GM18505 (cell line): ENCODE measurements at regions not wholly inside any gene's neighbourhood (a gene's known extent, or its start where the extent isn't known, plus 50 kb on each side); places are given as distances from the start of the nearest gene placed in this dataset.
"Not testable (repeated sequence)": the region's sequence is repeated elsewhere in the genome, so short reads cannot be mapped to it uniquely, and the experiment has no call there.

Experiments used
- ATAC-seq: cut with Tn5 transposase; IDR thresholded peaks from one replicate; pipeline ENCODE4 v1.9.1; 2021; ENCODE audit not compliant: unreplicated experiment
- POLR2A ChIP-seq: IDR thresholded peaks from 4 replicates; pipeline ENCODE4 v1.6.1; 2011; ENCODE audit warnings: borderline replicate concordance; ENCODE audit not compliant: insufficient read depth, insufficient read length; ENCODE audit errors: extremely low read depth

DNA sequence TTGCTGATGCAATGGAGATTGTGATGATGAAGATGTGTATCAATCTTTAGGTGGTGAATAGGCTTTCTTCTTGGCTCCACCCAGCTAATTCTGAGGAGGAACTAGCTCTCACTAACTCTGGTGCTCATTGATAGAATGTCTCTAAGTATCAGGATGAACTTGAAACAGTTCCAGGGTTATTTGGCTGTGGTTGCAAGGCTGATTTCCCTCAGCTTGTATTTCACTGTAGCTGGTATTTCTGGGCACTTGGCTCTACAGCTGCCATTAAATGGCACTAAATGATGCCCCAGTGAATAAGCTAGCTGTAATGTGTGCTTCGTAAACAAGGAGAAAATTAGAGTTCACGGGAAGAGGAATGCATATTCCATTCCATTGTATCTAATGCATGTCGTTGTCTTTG lies 241.2 kb downstream of the RPIA start:
- ATAC-seq: no peak
- TF ChIP-seq POLR2A: no peak

DNA sequence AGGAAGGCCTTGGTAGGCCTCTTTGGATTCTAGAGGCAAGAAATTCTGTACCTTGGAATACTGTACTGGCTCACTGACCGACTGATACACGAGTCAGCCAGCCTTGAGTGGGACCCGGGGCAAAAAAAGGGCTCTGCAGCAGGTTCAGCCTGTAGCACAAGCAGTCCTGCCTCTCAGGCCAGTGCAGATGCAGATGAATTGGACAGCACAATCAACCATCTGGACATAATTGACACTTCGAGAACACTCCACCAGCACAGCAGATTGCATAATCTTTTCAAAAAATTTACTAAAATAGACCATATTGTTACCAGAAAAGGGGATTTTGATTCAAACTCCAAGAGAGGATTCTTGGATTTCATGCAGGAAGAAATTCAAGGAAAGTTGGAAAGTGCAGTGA lies 241.6 kb downstream of the RPIA start:
- TF ChIP-seq POLR2A: no peak
- ATAC-seq: no peak

DNA sequence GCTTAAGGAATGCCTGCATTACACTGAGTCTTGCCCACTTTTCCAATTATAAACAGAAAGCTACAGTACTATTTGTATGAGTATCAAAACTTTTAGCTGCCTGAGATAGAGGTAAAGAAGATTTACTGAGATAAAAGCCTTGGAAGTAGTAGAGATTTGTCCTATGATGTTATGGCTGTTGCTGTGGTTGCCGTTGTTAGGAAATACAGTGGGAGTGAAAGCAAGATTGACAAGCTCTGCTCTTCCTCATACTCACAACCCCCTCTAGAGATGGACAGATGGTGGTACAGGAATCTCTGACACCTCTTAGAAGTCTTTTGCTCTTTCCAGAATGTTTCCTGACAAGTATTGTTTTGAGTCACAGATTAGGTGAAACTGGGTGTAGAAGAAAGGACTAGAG lies 242.5 kb downstream of the RPIA start:
- TF ChIP-seq POLR2A: no peak
- ATAC-seq: no peak

DNA sequence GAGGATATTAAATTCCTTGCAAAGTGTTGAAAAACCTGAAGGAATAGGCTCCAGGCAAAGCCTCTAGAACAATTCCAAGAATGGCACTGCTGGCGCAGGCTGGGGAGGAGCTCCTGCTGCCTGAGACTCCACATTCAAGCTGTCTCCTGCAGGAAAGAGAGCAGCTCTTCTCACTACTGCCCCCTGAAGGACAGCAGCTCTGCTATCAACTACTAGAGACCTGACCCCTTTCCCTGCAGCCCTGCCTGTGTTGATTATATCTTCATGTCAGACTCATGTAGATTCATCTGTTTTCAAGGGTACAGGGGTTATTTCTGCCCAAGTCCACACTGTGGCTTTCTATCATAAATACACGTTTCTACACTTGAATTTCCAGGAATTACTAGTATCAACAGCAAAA lies 249.7 kb downstream of the RPIA start:
- not testable (repeated sequence) for ATAC-seq

DNA sequence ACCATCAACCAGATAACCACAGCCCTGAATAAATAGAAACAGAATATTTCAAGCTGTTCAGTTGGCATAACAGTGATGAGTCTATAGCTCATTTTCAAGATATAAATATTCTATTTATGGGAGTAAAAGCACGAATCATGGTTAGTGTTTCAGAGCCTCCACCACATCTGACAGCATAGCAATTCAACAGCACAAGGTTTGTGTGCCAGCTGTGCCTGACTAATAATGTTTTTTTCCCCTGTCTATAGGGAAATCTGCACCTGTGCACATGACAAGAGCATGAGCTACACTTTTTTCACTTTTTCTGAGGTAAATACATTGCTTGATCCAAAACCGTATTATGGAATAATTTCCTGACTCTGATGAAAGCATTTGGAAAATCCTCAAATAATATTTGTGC lies 251.3 kb downstream of the RPIA start:
- no peak for ATAC-seq
- no peak for TF ChIP-seq POLR2A

DNA sequence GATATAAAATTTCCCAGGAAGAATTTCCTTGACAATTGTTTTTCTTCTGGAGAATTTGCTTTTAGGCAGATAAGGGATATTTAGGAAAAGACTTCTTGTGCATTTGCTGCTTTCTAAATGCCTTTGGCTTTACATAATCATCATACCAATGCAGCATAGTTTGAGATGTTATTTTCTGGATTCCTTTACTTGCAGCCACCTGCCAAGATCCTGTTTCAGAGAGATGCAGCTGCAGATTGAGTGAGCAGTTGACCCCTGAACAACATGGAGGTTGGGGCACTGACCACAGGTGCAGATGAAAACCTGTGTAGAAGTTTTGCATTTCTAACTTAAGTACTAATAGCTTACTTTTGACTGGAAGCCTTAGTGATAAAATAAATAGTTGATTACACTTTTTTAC lies 257.9 kb downstream of the RPIA start:
- ATAC-seq: no peak
- TF ChIP-seq POLR2A: no peak

DNA sequence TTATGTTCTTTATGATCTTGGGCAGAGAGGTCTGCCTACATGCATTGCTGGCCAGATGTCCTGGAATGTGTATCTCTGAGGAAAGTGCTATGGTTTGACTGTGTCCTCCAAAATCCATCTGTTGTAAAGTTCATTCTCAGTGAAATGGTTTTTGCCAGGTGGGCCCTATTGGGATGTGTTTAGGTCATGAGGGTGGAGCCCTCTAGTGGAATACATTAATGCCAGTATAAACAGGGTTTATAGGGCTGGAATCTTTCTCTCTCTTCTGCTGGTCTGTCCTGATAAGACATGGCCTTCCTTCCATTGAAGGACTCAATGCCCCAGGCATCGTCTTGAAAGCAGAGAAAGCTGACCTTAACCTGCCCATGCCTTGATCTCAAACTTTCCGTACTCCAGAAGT lies 258.5 kb downstream of the RPIA start:
- no peak for ATAC-seq
- TF ChIP-seq POLR2A: no peak

DNA sequence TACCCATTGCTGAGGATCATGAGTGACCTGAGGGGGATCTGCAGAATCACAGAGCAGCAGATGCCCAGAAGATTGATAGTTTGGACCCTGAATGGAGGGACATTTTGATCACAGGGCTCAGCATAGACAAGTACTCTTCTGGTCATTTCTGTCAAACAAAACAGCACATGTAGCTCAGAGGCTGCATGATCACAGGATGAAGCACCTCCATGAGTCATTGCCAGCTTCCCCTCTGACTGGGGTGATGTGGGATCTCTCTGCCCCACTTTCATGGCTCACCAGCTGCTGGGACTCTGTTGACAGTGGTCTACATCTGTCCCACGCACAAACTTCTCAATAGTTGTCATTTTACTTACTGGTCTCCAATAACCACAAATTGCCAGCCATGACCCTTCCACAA lies 264.1 kb downstream of the RPIA start:
- ATAC-seq: no peak
- TF ChIP-seq POLR2A: no peak

DNA sequence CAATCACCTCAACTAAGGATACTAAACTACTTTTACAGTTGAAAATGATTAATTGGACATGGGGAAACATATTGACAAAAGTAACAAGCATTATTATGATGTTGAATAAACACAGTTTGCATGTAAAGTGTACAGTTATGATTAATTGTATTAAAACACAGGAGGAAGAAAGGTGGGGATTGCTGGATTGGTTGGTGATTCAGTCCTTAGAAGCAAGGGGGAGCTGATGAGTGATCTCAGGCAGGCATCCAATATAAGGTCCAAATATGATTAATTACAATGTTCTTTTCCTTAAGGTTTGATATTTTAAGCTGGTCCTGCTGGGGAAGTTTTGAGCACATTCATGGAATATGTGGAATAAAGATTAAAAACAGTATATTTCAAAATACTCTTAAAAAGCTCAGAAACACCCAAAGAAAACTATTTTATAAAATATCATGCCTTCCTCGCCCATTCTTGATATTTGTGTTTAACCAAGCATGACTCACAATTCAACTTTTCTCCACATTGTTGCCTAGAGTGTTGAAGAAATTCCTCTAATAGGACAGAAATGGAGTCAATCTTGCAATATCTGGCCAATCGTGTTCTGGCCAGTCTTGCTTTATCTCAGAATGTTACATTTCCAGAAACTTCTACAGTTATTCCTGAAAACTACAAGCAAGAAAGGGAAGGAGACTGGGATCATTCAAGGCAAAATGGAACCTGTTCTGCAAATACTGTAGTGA lies 268.2 kb downstream of the RPIA start:
- no peak for TF ChIP-seq POLR2A
- no peak for ATAC-seq

DNA sequence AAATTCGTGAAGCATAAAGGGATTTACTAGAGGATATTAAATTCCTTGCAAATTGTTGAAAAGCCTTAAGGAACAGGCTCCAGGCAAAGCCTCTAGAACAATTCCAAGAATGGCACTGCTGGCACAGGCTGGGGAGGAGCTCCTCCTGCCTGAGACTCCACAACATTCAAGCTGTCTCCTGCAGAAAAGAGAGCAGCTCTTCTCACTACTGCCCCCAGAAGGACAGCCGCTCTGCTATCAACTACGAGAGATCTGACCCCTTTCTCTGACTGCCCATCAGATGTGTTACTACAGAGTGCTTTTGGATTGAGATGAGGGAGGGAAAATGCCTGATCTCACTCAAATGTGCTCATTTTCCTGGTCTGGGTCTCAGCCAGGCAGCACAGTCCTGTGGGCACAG lies 269.9 kb downstream of the RPIA start:
- ATAC-seq: not testable (repeated sequence)

DNA sequence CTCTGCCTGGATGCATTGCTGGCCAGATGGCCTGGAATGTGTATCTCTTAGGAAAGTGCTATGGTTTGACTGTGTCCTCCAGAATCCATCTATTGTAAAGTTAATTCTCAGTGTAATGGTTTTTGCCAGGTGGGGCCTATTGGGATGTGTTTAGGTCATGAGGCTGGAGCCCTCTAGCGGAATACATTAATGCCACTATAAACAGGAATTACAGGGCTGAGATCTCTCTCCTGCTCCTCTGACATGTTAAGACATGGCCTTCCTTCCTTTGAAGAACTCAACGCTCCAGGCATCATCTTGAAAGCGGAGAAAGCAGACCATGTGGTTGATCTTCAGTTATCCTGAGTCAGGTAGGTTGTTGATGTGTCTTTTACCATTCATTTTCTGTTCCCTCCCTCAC lies 276.4 kb downstream of the RPIA start:
- TF ChIP-seq POLR2A: no peak
- ATAC-seq: no peak

DNA sequence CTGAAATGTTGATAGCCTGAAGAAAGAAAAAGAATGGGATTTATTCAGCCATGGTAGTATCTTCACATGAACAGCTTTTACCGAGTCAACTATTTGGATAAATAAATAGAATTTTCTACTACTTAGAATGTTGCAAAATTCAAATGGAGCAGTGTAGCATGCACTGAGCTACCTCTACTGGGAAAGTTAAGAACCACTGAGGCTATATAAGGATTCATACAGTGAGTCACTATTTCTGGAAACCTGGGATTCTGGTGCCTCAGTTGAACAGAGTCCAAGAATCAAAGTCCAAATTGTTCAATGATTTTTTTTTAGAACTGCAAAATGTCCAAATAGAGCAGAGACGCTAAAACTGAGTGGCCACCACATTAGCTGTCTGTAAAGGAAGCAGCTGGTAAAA lies 286.5 kb downstream of the RPIA start:
- not testable (repeated sequence) for ATAC-seq

DNA sequence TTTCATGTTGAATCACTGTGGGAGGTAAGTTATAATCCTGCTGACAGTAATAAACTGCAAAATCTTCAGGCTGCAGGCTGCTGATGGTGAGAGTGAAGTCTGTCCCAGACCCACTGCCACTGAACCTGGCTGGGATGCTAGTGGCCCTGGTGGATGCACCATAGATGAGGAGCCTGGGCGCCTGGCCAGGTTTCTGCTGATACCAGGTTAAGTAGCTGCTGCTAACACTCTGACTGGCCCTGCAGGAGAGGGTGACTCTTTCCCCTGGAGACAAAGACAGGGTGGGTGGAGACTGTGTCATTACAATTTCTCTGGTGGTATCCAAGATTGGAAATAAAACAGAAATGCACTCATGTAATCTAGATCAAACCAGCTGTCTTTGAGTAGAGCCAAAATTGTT lies 287.0 kb downstream of the RPIA start:
- not testable (repeated sequence) for ATAC-seq

DNA sequence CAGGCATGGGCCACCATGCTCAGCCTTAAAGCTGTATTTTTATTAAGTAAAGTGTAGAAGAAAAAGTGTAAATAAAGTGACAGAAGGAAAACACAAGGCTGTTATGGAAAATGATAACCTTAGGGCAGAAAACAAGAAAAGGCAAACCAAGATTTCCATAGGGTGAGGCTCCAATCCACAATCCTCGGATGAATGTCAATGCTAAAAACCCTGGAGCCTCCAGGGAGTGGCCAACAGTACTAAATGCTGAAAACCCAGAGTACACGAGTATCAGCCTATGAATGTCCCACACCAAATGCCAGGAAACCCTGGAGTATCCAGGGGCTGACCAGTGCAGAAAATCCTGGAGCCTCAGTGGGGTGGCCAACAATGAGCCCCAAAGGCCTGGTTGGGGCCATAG lies 292.6 kb downstream of the RPIA start:
- not testable (repeated sequence) for ATAC-seq

DNA sequence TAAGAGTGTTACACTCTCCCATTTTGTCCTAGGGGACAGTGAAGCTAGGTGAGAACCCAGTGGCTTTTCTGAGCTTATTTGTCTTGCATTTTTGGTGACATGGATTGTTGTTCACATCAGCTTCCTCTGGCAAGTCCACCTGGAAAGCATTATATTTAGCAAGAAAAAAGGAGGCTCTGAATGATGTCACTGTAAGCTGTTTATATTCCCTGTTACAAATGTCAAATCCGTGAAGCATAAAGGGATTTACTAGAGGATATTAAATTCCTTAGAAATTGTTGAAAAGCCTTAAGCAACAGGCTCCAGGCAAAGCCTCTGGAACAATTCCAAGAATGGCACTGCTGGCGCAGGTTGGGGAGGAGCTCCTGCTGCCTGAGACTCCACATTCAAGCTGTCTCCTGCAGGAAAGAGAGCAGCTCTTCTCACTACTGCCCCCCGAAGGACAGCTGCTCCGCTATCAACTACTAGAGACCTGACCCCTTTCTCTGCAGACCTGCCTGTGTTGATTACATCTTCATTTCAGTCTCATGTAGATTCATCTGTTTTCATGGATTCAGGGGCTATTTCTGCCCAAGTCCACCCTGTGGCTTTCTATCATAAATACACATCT lies 295.4 kb downstream of the RPIA start:
- not testable (repeated sequence) for ATAC-seq

DNA sequence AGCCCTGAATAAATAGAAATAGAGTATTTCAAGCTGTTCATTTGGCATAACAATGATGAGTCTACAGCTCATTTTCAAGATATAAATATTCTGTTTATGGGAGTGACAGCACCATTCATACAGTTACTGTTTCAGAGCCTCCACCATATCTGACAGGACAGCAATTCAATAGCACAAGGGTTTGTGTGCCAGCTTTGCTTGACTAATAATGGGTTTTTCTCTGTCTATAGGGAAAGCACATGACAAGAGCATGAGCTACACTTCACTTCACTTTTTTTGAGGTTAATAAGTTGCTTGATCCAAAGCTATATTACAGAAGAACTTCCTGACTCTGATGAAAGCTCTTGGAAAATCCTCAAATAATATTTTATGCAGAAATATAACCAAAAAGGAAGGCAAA lies 297.1 kb downstream of the RPIA start:
- ATAC-seq: not testable (repeated sequence)

DNA sequence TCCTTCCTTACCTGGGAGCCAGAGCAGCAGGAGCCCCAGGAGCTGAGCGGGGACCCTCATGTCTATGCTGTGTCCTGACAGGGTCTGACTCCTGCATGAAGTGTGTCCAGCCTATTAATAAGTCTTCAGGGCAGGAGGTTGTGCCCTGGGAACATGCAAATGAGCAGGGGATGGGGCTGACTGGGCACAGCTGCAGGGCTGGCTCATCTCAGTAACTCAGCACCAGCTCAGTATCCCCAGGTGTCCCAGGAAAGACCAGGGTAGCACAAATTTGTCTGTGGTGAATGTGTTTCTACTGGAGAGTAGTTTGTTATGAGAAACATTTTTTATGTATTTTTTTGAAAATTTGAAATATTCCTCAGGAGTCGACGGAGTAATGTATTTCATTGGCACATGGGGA lies 301.3 kb downstream of the RPIA start:
- not testable (repeated sequence) for ATAC-seq

DNA sequence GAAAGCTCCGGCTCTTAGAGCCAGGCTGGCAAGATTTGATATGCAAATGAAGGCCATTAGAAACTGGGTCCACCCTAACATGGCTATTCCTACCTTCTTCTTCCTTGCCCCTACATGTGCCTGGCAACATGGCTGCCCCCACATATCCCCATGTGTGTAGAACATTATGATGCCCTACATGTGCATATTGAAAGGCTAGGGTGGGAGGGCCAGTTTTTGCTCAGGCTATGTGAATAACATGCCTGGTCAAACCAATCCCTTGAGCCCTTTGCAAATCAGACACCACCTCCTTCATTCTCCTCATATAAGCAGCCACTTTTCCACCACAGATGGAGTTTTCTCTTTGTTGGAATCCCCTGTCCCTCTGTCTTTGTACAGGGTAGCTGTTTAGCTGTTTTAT lies 303.4 kb downstream of the RPIA start:
- ATAC-seq: not testable (repeated sequence)

DNA sequence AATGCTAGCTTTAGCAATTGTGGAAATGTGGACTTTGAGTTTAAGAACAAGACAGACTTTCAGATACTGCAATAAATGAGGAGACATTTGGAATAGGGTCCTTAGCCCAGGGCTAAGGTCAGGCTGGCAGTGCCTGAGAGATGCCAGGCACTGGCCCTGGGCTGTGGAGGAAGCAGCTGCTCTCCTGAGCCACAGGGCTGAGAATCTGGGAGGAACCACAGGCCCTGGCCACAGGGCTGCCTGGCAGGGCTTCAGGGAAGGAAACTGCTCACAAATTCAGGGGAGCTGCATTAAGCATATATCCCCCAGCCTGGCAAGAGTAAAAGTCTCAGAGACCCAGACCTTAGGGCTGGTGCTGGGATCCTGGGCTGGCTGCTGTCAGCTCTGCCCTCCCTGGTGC lies 305.1 kb downstream of the RPIA start:
- ATAC-seq: not testable (repeated sequence)
